CD4-positive, alpha-beta T cell (primary cell): ENCODE measurements at regions not wholly inside any gene's neighbourhood (a gene's known extent, or its start where the extent isn't known, plus 50 kb on each side); places are given as distances from the start of the nearest gene placed in this dataset.

Source experiments
- ATAC-seq: fragments of 200-7000 bp; cut with Tn5 transposase; one replicate; pipeline ENCODE4 v1.10.0; 2022; ENCODE audit warnings: mild to moderate bottlenecking; ENCODE audit not compliant: poor library complexity
- CTCF ChIA-PET: fragments of 350-600 bp; sonication (Branson Sonifier 250); formaldehyde crosslinking; loops from one replicate; lab custom pipeline; 2021; ENCODE audit warnings: antibody characterized with exemption, inconsistent platforms; lab: Charles Lee
- POLR2A ChIA-PET: fragments of 350-600 bp; sonication (Branson Sonifier 250); formaldehyde crosslinking; loops from one replicate; lab custom pipeline; 2021; ENCODE audit warnings: antibody characterized with exemption, inconsistent platforms; lab: Charles Lee
- DNase-seq, 14 experiments: peaks; one replicate each; pipeline ENCODE4 v3.0.0-alpha.2; 2013 to 2020; ENCODE audit warnings: mixed read lengths in 2 of 14
- H3K27ac ChIP-seq, 2 donors: one replicate each; pipeline versions ENCODE4 v1.5.1 to v1.7.0; 2013; ENCODE audit warnings: low read length in 2 of 2, low read depth in 1 of 2, mild to moderate bottlenecking in 1 of 2
- H3K27me3 ChIP-seq, 2 experiments: 1 replicate in 1 of 2; 2 replicates in 1 of 2; pipeline versions ENCODE4 v1.6.1 to v1.7.0; 2013; ENCODE audit warnings: low read length in 2 of 2, control low read depth in 1 of 2, mild to moderate bottlenecking in 1 of 2, moderate library complexity in 1 of 2; ENCODE audit not compliant: insufficient read depth in 2 of 2, control insufficient read depth in 1 of 2
- H3K36me3 ChIP-seq: one replicate; pipeline ENCODE4 v1.6.1; 2013; ENCODE audit warnings: low read length, control low read depth; ENCODE audit not compliant: insufficient read depth
- H3K4me1 ChIP-seq: one replicate; pipeline ENCODE4 v1.6.1; 2013; ENCODE audit warnings: low read length, control low read depth; ENCODE audit not compliant: insufficient read depth
- H3K4me3 ChIP-seq: one replicate; pipeline ENCODE4 v1.5.1; 2013; ENCODE audit warnings: mild to moderate bottlenecking, low read length, moderate library complexity
- H3K9me3 ChIP-seq, 2 experiments: 1 replicate in 1 of 2; 2 replicates in 1 of 2; pipeline versions ENCODE4 v1.6.1 to v1.7.0; 2013; ENCODE audit warnings: low read length in 2 of 2, mild to moderate bottlenecking in 2 of 2, control low read depth in 1 of 2, moderate library complexity in 1 of 2; ENCODE audit not compliant: control insufficient read depth in 1 of 2, insufficient read depth in 1 of 2
- H3K27ac Mint-ChIP-seq: one replicate; pipeline ENCODE4 v1.8.0; 2020; ENCODE audit warnings: mixed read lengths
- H3K27me3 Mint-ChIP-seq: one replicate; pipeline ENCODE4 v1.8.0; 2021; ENCODE audit warnings: mixed read lengths
- H3K36me3 Mint-ChIP-seq: one replicate; pipeline ENCODE4 v1.8.0; 2021; ENCODE audit warnings: low read depth, mixed read lengths
- H3K4me1 Mint-ChIP-seq: one replicate; pipeline ENCODE4 v1.8.0; 2021; ENCODE audit warnings: low read depth, mixed read lengths
- H3K4me3 Mint-ChIP-seq: one replicate; pipeline ENCODE4 v1.8.0; 2020; ENCODE audit warnings: mild to moderate bottlenecking, mixed read lengths
- H3K9me3 Mint-ChIP-seq: one replicate; pipeline ENCODE4 v1.8.0; 2020; ENCODE audit warnings: mixed read lengths
- intact Hi-C, 2 experiments: fragments of 100-400 bp; cut with DNase I in 1 of 2; cut with micrococcal nuclease in 1 of 2; formaldehyde crosslinking; loops; one replicate each; pipeline versions ENCODE4 v1.15.1 to v1.9.0; 2023 to 2025; cut with DNase I, micrococcal nuclease
- TF ChIP-seq, protein P1 (sequence below): fragments of 200-600 bp; IDR thresholded peaks from one replicate; pipeline ENCODE4 v1.8.0; 2022; ENCODE audit warnings: antibody characterized with exemption, mild to moderate bottlenecking

DNA sequence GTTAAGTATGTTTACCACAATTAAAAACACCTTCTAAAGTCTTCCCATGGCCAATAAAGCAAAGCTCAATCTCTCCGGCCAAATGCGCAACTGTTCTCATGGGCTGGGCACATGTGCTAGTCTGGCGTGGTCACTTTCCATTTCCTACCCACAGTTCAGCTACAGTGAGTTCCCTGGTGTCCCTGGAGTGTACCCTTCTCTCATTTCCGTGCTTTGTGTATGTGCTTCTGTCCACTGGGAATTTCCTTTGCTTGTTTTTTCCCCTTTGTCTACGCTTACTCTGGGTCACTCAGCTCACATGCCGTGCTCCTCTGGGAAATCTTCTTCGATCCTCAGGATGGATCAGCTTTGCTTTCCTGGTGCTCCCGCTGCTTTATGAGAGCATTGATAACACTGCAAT lies 69.6 kb upstream of the GYPC start:
- intact Hi-C loops, result no loop called here
- no peaks in the 10 kb centered on the region for H3K4me1 Mint-ChIP-seq
- H3K36me3 Mint-ChIP-seq, result no peaks in the 10 kb centered on the region
- no peaks in the 10 kb centered on the region for H3K9me3 ChIP-seq
- no peak overlapping the region for H3K4me3 ChIP-seq
- TF ChIP-seq, protein P1, sequence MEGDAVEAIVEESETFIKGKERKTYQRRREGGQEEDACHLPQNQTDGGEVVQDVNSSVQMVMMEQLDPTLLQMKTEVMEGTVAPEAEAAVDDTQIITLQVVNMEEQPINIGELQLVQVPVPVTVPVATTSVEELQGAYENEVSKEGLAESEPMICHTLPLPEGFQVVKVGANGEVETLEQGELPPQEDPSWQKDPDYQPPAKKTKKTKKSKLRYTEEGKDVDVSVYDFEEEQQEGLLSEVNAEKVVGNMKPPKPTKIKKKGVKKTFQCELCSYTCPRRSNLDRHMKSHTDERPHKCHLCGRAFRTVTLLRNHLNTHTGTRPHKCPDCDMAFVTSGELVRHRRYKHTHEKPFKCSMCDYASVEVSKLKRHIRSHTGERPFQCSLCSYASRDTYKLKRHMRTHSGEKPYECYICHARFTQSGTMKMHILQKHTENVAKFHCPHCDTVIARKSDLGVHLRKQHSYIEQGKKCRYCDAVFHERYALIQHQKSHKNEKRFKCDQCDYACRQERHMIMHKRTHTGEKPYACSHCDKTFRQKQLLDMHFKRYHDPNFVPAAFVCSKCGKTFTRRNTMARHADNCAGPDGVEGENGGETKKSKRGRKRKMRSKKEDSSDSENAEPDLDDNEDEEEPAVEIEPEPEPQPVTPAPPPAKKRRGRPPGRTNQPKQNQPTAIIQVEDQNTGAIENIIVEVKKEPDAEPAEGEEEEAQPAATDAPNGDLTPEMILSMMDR, result no peak
- no peaks in the 10 kb centered on the region for H3K4me1 ChIP-seq
- ChIA-PET CTCF (no interaction called here), POLR2A (no interaction called here)
- no peaks in the 10 kb centered on the region for H3K36me3 ChIP-seq
- no peak overlapping the region for H3K4me3 Mint-ChIP-seq
- H3K9me3 Mint-ChIP-seq, result no peaks in the 10 kb centered on the region
- DNase-seq (no peak), ATAC-seq (no peak)
- H3K27ac ChIP-seq, result no peak overlapping the region
- no peak overlapping the region for H3K27ac Mint-ChIP-seq
- peaks cover 3% of the 10 kb centered on the region for H3K27me3 Mint-ChIP-seq
- H3K27me3 ChIP-seq, result no peaks in the 10 kb centered on the region

DNA sequence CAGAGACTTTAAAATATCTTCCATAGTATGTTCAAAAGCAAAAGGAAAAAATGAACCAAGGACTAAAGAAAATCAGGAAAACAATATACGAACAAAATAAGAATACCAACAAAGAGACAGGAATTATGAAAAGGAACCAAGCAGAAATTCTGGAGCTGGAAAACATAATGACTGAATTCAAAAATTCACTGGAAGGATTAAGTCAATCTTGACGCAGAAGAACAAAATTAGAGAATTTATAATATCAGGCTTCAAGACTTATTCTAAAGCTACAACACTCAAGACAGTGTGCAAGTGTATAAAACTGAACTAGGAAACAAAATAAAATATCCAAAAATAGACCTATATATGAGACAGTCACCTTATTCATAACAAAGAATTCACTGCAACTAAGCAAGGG lies 56.9 kb upstream of the GYPC start:
- peaks cover 0 to 4% of the 10 kb centered on the region in 2 experiments for H3K27me3 ChIP-seq
- H3K9me3 ChIP-seq, result peaks cover 0 to 16% of the 10 kb centered on the region in 2 experiments
- ChIA-PET POLR2A (no interaction called here), CTCF (no interaction called here)
- no peaks in the 10 kb centered on the region for H3K27me3 Mint-ChIP-seq
- no peak overlapping the region for H3K27ac Mint-ChIP-seq
- TF ChIP-seq, protein P1, result no peak
- H3K9me3 Mint-ChIP-seq, result peaks cover 14% of the 10 kb centered on the region
- H3K4me1 ChIP-seq, result no peaks in the 10 kb centered on the region
- H3K36me3 Mint-ChIP-seq, result peaks cover 11% of the 10 kb centered on the region
- H3K4me3 Mint-ChIP-seq, result no peak overlapping the region
- no peak overlapping the region for H3K4me3 ChIP-seq
- ATAC-seq (no peak), DNase-seq (no peak)
- no peak overlapping the region for H3K27ac ChIP-seq
- intact Hi-C loops, result no loop called here
- H3K4me1 Mint-ChIP-seq, result no peaks in the 10 kb centered on the region
- no peaks in the 10 kb centered on the region for H3K36me3 ChIP-seq

DNA sequence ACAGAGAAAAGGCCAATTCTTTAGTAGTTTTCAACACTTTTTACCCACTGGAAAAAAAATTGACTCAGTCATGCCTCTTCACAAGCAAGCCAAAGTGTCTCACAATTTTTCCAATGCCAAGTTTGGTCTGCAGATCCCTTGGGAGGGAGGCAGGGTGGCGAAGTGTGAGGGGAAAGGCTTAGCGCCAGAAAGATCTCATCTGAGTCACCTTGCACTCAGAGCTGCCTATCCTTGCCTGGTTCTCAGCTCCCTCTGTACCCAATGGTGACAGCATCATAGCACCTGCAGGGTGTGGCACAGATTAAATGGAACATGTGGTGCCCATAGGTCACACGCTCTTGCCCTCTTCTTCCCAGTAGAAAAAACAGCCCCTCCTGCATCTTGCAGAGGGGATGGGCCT lies 55.2 kb upstream of the GYPC start:
- Mint-ChIP-seq H3K27me3 (no peaks in the 10 kb centered on the region), H3K4me1 (no peaks in the 10 kb centered on the region), H3K27ac (no peak overlapping the region), H3K4me3 (no peak overlapping the region), H3K9me3 (peaks cover 27% of the 10 kb centered on the region), H3K36me3 (peaks cover 11% of the 10 kb centered on the region)
- TF ChIP-seq, protein P1, result no peak
- CTCF ChIA-PET, result no interaction called here
- intact Hi-C loops, result loop anchor here in 1 of 2 experiments (10.0 kb wide), 1 partner anchor 374 kb away; no protein-coding TSS in a partner anchor
- Histone ChIP-seq H3K36me3 (no peaks in the 10 kb centered on the region), H3K9me3 (peaks cover 0 to 22% of the 10 kb centered on the region in 2 experiments), H3K4me3 (no peak overlapping the region), H3K27me3 (peaks cover 0 to 4% of the 10 kb centered on the region in 2 experiments), H3K4me1 (no peaks in the 10 kb centered on the region), H3K27ac (no peak overlapping the region)
- POLR2A ChIA-PET, result no interaction called here
- ATAC-seq (no peak), DNase-seq (no peak)
